ENCODE measurements at regions not wholly inside any gene's neighbourhood (a gene's known extent, or its start where the extent isn't known, plus 50 kb on each side); places are given as distances from the start of the nearest gene placed in this dataset.

DNA sequence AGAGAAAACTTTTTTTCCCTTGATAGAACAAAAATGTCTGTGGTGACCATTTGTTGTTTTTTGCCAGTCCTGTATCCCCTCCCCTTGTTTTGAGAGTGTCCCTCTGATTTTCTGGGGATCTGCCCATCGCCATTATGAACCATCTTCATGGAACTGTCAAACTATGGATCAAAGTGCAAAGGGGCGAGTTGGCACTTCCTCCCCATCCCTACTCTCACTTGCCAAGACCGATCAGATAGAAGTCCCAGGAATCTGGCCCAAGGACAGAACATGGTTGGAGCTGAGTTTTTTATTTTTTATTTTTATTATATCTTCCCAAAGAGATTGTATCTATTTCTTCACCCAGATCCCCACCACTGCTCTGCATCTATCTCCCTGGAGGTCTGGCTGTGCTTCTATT is 221.4 kb downstream of the IKZF2 start:
- H3K4me3 ChIP-seq (ENCODE audit: low read length in 2 of 2): no peak overlapping the region
- H3K27me3 ChIP-seq (ENCODE audit: control insufficient read depth in 2 of 2, insufficient read depth in 2 of 2, low read length in 2 of 2): no peaks in the 10 kb centered on the region
- no peaks in the 10 kb centered on the region for H3K4me1 ChIP-seq (ENCODE audit: control insufficient read depth in 2 of 2, insufficient read depth in 2 of 2, low read length in 2 of 2)
- no peaks in the 10 kb centered on the region for H3K36me3 ChIP-seq (ENCODE audit: control insufficient read depth in 2 of 2, insufficient read depth in 2 of 2, low read length in 2 of 2)
- no peak overlapping the region for H3K27ac ChIP-seq (ENCODE audit: low read depth in 2 of 2, low read length in 2 of 2)
- no peak overlapping the region for H3K9ac ChIP-seq (ENCODE audit: low read depth in 1 of 2, low read length in 2 of 2)
- H3K9me3 ChIP-seq (ENCODE audit: control insufficient read depth in 2 of 2, low read length in 2 of 2): no peaks in the 10 kb centered on the region

DNA sequence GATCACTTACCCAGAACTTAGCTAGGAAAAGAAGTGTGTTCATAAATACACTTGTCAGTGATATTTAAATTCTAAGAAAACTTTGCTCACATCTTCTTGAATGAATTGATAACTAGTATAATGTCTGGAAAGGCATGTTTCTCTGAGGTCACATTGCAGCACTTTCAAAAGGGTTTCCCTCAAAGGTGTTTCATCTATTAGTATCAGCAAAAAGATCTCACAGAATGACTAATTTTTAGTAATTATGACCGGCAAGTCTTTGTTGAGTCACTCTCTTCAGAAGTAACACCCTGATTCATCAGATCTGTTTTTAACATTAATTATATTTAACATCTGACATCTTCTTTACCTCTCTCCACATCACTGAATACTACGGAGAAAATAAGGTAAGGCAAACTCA is 222.3 kb downstream of the IKZF2 start:
- H3K27me3 ChIP-seq (ENCODE audit: control insufficient read depth in 2 of 2, insufficient read depth in 2 of 2, low read length in 2 of 2): no peaks in the 10 kb centered on the region
- no peaks in the 10 kb centered on the region for H3K4me1 ChIP-seq (ENCODE audit: control insufficient read depth in 2 of 2, insufficient read depth in 2 of 2, low read length in 2 of 2)

DNA sequence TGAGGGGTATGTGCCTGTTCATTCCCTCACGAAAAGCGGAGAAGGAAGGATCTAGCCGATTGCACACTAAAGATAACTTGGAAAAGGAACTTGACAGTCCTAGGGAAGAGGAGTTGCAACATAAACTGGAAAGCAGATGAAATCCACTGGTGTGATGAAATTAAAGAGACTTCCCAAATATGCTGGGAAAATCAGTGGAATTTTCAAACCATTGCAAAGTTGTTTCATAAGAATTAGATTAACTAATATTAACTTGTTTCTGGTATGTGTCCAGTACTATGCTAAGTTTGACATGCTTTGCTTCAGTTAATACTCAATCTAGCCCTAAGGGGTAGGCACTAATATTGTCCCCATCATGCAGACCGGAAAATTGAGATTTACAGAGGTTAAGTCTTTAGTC is 222.7 kb downstream of the IKZF2 start:
- no peaks in the 10 kb centered on the region for H3K36me3 ChIP-seq (ENCODE audit: control insufficient read depth in 2 of 2, insufficient read depth in 2 of 2, low read length in 2 of 2)
- H3K9ac ChIP-seq (ENCODE audit: low read depth in 1 of 2, low read length in 2 of 2): no peak overlapping the region
- H3K9me3 ChIP-seq (ENCODE audit: control insufficient read depth in 2 of 2, low read length in 2 of 2): no peaks in the 10 kb centered on the region
- H3K27me3 ChIP-seq (ENCODE audit: control insufficient read depth in 2 of 2, insufficient read depth in 2 of 2, low read length in 2 of 2): no peaks in the 10 kb centered on the region
- H3K4me1 ChIP-seq (ENCODE audit: control insufficient read depth in 2 of 2, insufficient read depth in 2 of 2, low read length in 2 of 2): no peaks in the 10 kb centered on the region
- H3K27ac ChIP-seq (ENCODE audit: low read depth in 2 of 2, low read length in 2 of 2): no peak overlapping the region
- H3K4me3 ChIP-seq (ENCODE audit: low read length in 2 of 2): no peak overlapping the region

More for the DNA sequence above, 222.3 kb downstream of the IKZF2 start:
- H3K4me3 ChIP-seq (ENCODE audit: low read length in 2 of 2): no peak overlapping the region
- no peak overlapping the region for H3K9ac ChIP-seq (ENCODE audit: low read depth in 1 of 2, low read length in 2 of 2)
- H3K9me3 ChIP-seq (ENCODE audit: control insufficient read depth in 2 of 2, low read length in 2 of 2): no peaks in the 10 kb centered on the region
- H3K36me3 ChIP-seq (ENCODE audit: control insufficient read depth in 2 of 2, insufficient read depth in 2 of 2, low read length in 2 of 2): no peaks in the 10 kb centered on the region
- H3K27ac ChIP-seq (ENCODE audit: low read depth in 2 of 2, low read length in 2 of 2): no peak overlapping the region

DNA sequence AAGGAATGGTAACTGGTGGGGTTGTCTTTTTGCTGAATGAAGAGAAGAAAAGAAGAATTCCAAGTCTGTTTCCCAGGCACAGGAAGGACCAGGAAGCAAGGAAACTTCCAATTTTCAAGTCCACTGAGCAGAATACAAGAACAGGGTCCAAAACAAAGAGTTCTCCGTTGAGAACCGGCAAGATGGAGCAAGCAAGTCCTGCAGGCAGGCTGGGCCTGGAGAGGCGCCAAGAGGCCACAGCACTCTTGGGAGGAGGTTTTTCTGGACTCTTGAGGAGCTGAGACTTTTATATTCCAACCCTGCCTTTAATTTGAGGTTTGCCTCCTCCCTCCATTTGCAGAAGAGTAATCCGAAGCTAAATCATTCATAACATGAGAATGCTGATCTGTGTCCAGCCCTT is 224.5 kb downstream of the IKZF2 start:
- H3K27ac ChIP-seq (ENCODE audit: low read depth in 2 of 2, low read length in 2 of 2): no peak overlapping the region
- H3K9me3 ChIP-seq (ENCODE audit: control insufficient read depth in 2 of 2, low read length in 2 of 2): no peaks in the 10 kb centered on the region
- H3K9ac ChIP-seq (ENCODE audit: low read depth in 1 of 2, low read length in 2 of 2): no peak overlapping the region

DNA sequence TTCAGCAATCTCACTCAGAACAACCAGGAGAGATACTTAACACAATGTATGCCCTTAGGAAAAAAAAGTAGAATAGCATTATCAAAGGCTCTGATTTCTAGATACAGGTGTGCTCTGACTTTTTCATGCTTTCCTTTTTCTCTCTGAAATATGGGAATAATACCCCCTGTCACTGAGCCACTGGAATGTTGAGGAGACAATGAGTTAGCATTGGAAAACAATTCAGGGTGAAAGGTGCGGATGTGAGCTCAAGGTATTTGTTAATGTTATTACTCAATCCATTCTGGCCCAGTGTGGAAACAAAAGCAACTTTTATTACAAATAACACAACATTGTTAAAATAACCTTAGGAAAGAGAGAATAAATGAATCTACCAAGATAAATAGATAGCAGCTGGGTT is 228.0 kb downstream of the IKZF2 start:
- Histone ChIP-seq H3K27me3 (ENCODE audit: control insufficient read depth in 2 of 2, insufficient read depth in 2 of 2, low read length in 2 of 2) (no peaks in the 10 kb centered on the region), H3K4me1 (ENCODE audit: control insufficient read depth in 2 of 2, insufficient read depth in 2 of 2, low read length in 2 of 2) (peaks cover 0 to 6% of the 10 kb centered on the region in 2 donors), H3K9ac (ENCODE audit: low read depth in 1 of 2, low read length in 2 of 2) (no peak overlapping the region), H3K9me3 (ENCODE audit: control insufficient read depth in 2 of 2, low read length in 2 of 2) (no peaks in the 10 kb centered on the region), H3K4me3 (ENCODE audit: low read length in 2 of 2) (no peak overlapping the region), H3K27ac (ENCODE audit: low read depth in 2 of 2, low read length in 2 of 2) (no peak overlapping the region), H3K36me3 (ENCODE audit: control insufficient read depth in 2 of 2, insufficient read depth in 2 of 2, low read length in 2 of 2) (no peaks in the 10 kb centered on the region)

More for the DNA sequence above, 224.5 kb downstream of the IKZF2 start:
- no peaks in the 10 kb centered on the region for H3K36me3 ChIP-seq (ENCODE audit: control insufficient read depth in 2 of 2, insufficient read depth in 2 of 2, low read length in 2 of 2)
- no peaks in the 10 kb centered on the region for H3K27me3 ChIP-seq (ENCODE audit: control insufficient read depth in 2 of 2, insufficient read depth in 2 of 2, low read length in 2 of 2)
- no peak overlapping the region for H3K4me3 ChIP-seq (ENCODE audit: low read length in 2 of 2)
- no peaks in the 10 kb centered on the region for H3K4me1 ChIP-seq (ENCODE audit: control insufficient read depth in 2 of 2, insufficient read depth in 2 of 2, low read length in 2 of 2)

DNA sequence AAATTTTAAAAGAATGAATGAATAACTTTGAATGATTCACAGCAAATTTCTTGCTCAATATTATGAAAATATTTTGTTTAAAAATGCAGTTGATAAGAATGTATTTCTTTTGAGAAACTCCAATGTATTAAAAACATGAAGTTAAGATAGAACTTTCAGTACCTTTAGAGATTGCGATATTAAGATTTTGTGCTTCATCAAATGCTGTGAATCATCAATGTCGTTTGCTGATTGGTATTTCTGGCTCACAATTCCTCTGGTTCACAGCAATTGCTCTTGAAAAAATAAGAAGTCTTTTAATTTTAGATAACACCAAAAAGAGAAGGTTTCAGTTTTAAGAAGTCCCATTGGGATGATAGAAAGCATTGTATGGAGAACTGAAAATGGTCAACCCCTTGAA is 228.7 kb downstream of the IKZF2 start:
- Histone ChIP-seq H3K4me1 (ENCODE audit: control insufficient read depth in 2 of 2, insufficient read depth in 2 of 2, low read length in 2 of 2) (peaks cover 0 to 6% of the 10 kb centered on the region in 2 donors), H3K4me3 (ENCODE audit: low read length in 2 of 2) (no peak overlapping the region), H3K27me3 (ENCODE audit: control insufficient read depth in 2 of 2, insufficient read depth in 2 of 2, low read length in 2 of 2) (no peaks in the 10 kb centered on the region), H3K36me3 (ENCODE audit: control insufficient read depth in 2 of 2, insufficient read depth in 2 of 2, low read length in 2 of 2) (no peaks in the 10 kb centered on the region), H3K9ac (ENCODE audit: low read depth in 1 of 2, low read length in 2 of 2) (no peak overlapping the region), H3K27ac (ENCODE audit: low read depth in 2 of 2, low read length in 2 of 2) (no peak overlapping the region), H3K9me3 (ENCODE audit: control insufficient read depth in 2 of 2, low read length in 2 of 2) (no peaks in the 10 kb centered on the region)

DNA sequence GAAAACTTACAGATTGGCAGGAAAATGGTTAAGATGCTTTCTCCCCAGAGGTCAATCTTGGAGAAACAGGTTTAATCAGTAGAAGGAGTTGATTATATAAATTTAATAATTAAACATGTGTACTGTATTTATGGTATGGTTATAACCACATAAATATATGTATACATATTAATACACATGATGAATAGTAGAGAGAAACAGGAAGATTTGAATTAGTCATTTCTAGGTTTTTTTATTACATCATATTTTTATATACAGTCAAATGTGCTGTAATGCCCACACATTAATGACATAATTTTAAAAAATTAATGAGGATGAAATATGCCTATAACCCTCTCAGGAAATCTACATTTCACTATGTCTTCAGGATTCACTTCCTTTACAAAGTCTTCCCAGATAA is 229.7 kb downstream of the IKZF2 start:
- H3K9me3 ChIP-seq (ENCODE audit: control insufficient read depth in 2 of 2, low read length in 2 of 2): no peaks in the 10 kb centered on the region
- H3K9ac ChIP-seq (ENCODE audit: low read depth in 1 of 2, low read length in 2 of 2): no peak overlapping the region
- no peaks in the 10 kb centered on the region for H3K36me3 ChIP-seq (ENCODE audit: control insufficient read depth in 2 of 2, insufficient read depth in 2 of 2, low read length in 2 of 2)
- no peaks in the 10 kb centered on the region for H3K27me3 ChIP-seq (ENCODE audit: control insufficient read depth in 2 of 2, insufficient read depth in 2 of 2, low read length in 2 of 2)
- H3K4me3 ChIP-seq (ENCODE audit: low read length in 2 of 2): no peak overlapping the region
- no peak overlapping the region for H3K27ac ChIP-seq (ENCODE audit: low read depth in 2 of 2, low read length in 2 of 2)
- H3K4me1 ChIP-seq (ENCODE audit: control insufficient read depth in 2 of 2, insufficient read depth in 2 of 2, low read length in 2 of 2): peaks cover 0 to 6% of the 10 kb centered on the region in 2 donors

DNA sequence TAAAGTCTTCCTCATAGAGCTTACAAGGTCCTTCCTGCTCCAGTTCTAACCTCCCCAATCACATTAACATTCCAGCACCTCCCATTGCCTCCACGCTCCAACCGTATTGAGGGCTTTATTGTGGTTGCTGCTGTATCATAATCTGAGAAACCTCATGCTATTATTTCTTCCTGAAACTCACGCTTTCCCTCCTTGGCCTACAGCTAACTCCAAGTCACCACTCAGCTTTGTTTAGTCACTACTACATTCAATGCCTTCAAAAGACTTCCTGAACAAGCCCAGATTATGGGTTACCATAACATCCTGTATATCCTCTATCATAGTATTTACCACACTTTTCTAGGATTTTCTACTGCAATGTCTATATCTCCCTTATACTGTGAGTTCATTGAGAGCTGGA is 230.4 kb downstream of the IKZF2 start:
- no peak overlapping the region for H3K27ac ChIP-seq (ENCODE audit: low read depth in 2 of 2, low read length in 2 of 2)
- no peak overlapping the region for H3K9ac ChIP-seq (ENCODE audit: low read depth in 1 of 2, low read length in 2 of 2)
- no peaks in the 10 kb centered on the region for H3K36me3 ChIP-seq (ENCODE audit: control insufficient read depth in 2 of 2, insufficient read depth in 2 of 2, low read length in 2 of 2)
- H3K4me1 ChIP-seq (ENCODE audit: control insufficient read depth in 2 of 2, insufficient read depth in 2 of 2, low read length in 2 of 2): peaks cover 0 to 6% of the 10 kb centered on the region in 2 donors
- H3K9me3 ChIP-seq (ENCODE audit: control insufficient read depth in 2 of 2, low read length in 2 of 2): no peaks in the 10 kb centered on the region
- H3K4me3 ChIP-seq (ENCODE audit: low read length in 2 of 2): no peak overlapping the region
- no peaks in the 10 kb centered on the region for H3K27me3 ChIP-seq (ENCODE audit: control insufficient read depth in 2 of 2, insufficient read depth in 2 of 2, low read length in 2 of 2)

DNA sequence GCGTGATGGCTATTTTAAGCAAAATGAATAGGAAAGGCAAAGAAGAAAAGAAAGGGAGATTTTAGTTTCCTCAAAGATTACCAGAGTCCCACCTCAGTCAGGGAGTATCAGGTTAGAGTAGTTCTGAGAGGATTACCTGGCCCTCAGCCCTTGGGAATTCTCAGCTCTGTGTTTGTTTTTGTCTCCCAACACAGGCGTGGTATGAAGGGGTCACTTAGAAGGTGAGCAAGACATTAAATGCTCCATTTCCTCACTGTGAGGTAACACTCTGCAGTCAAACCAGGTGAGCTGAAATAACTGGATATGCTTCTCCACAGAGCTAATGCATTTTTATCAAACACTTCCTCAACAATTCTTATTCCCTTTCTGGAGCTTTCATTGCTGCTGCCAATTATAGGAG is 232.2 kb downstream of the IKZF2 start:
- Histone ChIP-seq H3K9ac (ENCODE audit: low read depth in 1 of 2, low read length in 2 of 2) (no peak overlapping the region), H3K27ac (ENCODE audit: low read depth in 2 of 2, low read length in 2 of 2) (no peak overlapping the region), H3K4me1 (ENCODE audit: control insufficient read depth in 2 of 2, insufficient read depth in 2 of 2, low read length in 2 of 2) (peaks cover 0 to 11% of the 10 kb centered on the region in 2 donors), H3K27me3 (ENCODE audit: control insufficient read depth in 2 of 2, insufficient read depth in 2 of 2, low read length in 2 of 2) (no peaks in the 10 kb centered on the region), H3K9me3 (ENCODE audit: control insufficient read depth in 2 of 2, low read length in 2 of 2) (no peaks in the 10 kb centered on the region), H3K4me3 (ENCODE audit: low read length in 2 of 2) (no peak overlapping the region), H3K36me3 (ENCODE audit: control insufficient read depth in 2 of 2, insufficient read depth in 2 of 2, low read length in 2 of 2) (no peaks in the 10 kb centered on the region)

DNA sequence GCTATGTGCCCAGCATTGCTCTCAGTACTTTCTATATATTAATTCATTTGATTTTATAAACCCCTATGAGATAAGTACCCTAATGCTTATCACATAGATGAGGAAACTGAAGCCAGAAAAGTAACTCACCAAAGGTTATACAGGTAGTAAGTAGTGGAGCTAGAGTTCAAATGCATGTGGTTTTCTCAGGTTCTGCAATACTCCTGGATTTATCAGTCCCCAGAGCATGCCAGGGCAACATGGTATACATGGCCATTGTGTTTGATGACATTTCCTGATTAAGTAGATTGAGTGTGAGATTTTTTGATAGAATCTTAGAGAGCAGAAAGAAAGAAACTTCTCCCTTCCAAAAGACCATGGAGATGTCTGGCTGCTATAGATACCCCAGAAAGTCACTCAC is 233.1 kb downstream of the IKZF2 start:
- H3K4me1 ChIP-seq (ENCODE audit: control insufficient read depth in 2 of 2, insufficient read depth in 2 of 2, low read length in 2 of 2): peaks cover 2 to 18% of the 10 kb centered on the region in 2 donors
- no peaks in the 10 kb centered on the region for H3K9me3 ChIP-seq (ENCODE audit: control insufficient read depth in 2 of 2, low read length in 2 of 2)
- no peak overlapping the region for H3K9ac ChIP-seq (ENCODE audit: low read depth in 1 of 2, low read length in 2 of 2)
- no peaks in the 10 kb centered on the region for H3K36me3 ChIP-seq (ENCODE audit: control insufficient read depth in 2 of 2, insufficient read depth in 2 of 2, low read length in 2 of 2)
- H3K27ac ChIP-seq (ENCODE audit: low read depth in 2 of 2, low read length in 2 of 2): no peak overlapping the region
- H3K4me3 ChIP-seq (ENCODE audit: low read length in 2 of 2): no peak overlapping the region
- H3K27me3 ChIP-seq (ENCODE audit: control insufficient read depth in 2 of 2, insufficient read depth in 2 of 2, low read length in 2 of 2): no peaks in the 10 kb centered on the region

DNA sequence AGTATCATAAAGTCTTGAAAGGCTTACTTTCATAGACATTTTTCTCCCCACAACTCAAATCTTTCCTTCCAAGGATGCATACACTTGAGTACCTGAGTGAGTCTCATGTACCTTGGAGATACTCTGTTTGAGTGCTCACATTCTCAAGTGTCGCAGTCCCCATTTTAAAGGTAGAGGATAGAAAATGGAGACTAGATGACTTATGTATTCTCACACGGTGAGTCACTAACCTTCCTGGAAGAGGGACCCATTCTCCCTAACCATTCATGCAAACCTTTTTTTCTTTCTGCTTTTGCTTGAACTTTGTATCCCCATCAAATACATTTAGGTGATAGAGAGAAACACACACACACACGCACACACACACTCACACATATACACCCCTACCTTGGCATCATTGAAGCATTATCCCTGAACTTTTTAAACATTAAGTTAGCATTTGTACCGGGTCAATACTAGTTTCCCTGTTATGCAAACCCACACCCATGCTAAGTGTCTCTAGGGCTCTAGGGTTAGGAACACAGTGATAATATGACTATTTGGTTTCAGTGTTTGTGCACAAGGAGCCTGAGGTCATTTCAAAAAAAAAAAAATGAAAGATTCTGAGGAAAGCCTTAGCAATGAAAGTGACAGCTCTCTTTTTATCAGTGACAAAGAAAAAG is 236.2 kb downstream of the IKZF2 start:
- Histone ChIP-seq H3K9me3 (ENCODE audit: control insufficient read depth in 2 of 2, low read length in 2 of 2) (no peaks in the 10 kb centered on the region), H3K4me3 (ENCODE audit: low read length in 2 of 2) (no peak overlapping the region), H3K9ac (ENCODE audit: low read depth in 1 of 2, low read length in 2 of 2) (no peak overlapping the region), H3K4me1 (ENCODE audit: control insufficient read depth in 2 of 2, insufficient read depth in 2 of 2, low read length in 2 of 2) (peaks cover 3 to 32% of the 10 kb centered on the region in 2 donors), H3K36me3 (ENCODE audit: control insufficient read depth in 2 of 2, insufficient read depth in 2 of 2, low read length in 2 of 2) (no peaks in the 10 kb centered on the region), H3K27ac (ENCODE audit: low read depth in 2 of 2, low read length in 2 of 2) (no peak overlapping the region), H3K27me3 (ENCODE audit: control insufficient read depth in 2 of 2, insufficient read depth in 2 of 2, low read length in 2 of 2) (no peaks in the 10 kb centered on the region)
